HG02610 (cell line): ENCODE measurements at regions not wholly inside any gene's neighbourhood (a gene's known extent, or its start where the extent isn't known, plus 50 kb on each side); places are given as distances from the start of the nearest gene placed in this dataset.
"Not testable (repeated sequence)": the region's sequence is repeated elsewhere in the genome, so short reads cannot be mapped to it uniquely, and the experiment has no call there.

ENCODE experiments used
- ATAC-seq: cut with Tn5 transposase; IDR thresholded peaks from one replicate; pipeline ENCODE4 v1.9.1; 2021; ENCODE audit warnings: mild to moderate bottlenecking, moderate library complexity; ENCODE audit not compliant: unreplicated experiment

- no peak for ATAC-seq
These were observed 102.0 kb downstream of the HNMT start for GRCh38 chr2:138066139-138066806.

DNA sequence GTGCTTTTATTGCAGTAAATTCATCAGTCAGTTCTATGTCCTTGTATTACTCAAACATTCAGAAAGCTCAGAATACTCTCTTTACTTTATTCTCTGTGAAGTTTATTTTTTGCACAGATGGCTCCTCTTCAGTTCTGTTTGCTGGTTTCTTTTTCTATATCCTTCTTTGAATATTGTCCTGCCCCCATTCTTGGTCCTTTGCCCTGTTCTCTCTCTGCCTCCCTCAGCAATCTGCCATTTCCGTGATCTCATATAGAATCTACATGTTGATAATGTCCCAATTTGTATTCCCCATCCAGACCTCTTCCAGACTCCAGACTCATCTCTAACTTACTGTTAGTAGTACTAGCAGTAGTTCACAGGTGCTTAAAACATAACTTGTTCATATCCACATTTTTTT is 102.6 kb downstream of the HNMT start:
- no peak for ATAC-seq

GRCh38 chr2:138068669-138069068 is 104.4 kb downstream of the HNMT start:
- ATAC-seq, result not testable (repeated sequence)

DNA sequence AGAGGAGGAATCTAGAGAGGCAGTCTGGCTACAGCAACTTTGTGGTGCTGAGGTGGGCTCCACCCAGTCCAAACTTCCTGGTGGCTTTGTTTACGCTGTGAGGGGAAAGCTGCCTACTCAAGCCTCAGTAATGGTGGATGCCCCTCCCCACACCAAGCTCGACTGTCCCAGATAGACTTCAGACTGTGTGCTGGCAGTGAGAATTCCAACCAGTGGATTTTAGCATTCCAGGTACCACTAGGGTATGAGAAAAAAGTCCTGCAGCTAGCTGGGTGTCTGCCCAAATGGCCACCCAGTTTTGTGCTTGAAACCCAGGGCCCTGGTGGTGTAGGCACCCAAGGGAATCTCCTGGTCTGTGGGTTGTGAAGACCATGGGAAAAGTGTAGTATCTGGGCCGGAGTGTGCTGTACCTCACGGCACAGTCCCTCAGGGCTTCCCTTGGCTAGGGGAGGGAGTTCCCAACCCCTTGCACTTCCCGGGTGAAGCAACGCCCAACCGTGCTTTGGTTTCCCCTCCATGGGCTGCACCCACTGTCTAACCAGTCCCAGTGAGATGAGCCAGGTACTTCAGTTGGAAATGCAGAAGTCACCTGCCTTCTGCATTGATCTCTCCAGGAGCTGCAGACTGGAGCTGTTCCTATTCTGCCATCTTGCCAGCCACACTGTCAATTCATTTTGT is 106.9 kb downstream of the HNMT start:
- ATAC-seq, result not testable (repeated sequence)

DNA sequence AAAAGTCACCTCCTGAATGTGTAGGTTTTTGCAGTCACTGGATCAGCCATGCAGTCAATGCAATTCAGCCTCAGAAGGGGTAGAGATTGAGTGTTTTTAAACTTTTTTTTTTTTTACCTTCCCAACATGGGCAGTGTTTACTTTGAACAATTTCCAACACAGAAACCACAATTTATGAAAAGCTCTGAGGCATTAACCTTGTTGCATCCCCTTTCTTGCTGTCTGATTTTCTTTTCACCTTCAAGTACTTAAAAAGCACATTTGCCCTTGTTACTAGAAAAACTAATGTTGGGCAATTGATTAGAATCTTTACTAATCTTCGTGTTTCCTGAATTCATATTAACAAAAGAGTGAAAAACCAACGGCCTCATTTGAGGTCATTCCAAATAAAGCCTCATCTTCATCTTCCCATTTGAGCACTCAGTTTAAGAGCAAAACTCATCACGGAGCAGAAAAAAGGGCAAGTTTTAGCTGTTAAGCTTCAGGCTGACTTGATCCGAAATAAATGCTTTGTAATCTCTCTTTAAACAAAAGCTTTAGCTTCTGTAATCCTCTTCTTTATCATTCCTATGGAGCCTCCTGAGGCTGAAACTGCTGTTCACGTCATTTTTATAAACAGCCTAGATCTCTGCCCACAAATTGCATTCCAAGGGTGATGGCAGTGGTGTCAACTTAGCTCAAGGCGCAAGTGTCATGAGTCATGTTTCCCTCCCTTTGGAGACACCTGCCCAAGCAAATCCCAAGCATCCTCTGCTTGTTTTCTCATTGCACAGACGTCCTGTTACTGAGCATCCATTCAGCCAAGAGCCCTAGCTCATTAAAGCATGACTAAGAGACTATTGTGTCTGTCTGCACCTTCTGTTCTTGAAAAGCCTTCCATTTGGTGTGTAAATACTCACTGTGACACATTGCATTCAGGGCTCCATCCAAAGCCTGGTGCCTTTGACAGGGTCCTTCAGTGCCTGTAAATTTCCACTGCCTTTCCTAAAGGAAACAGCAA is 107.7 kb downstream of the HNMT start:
- no peak for ATAC-seq

- ATAC-seq, result no peak
These were observed 113.9 kb downstream of the HNMT start for GRCh38 chr2:138078153-138078552.

GRCh38 chr2:138079976-138080375 is 115.7 kb downstream of the HNMT start:
- no peak for ATAC-seq

DNA sequence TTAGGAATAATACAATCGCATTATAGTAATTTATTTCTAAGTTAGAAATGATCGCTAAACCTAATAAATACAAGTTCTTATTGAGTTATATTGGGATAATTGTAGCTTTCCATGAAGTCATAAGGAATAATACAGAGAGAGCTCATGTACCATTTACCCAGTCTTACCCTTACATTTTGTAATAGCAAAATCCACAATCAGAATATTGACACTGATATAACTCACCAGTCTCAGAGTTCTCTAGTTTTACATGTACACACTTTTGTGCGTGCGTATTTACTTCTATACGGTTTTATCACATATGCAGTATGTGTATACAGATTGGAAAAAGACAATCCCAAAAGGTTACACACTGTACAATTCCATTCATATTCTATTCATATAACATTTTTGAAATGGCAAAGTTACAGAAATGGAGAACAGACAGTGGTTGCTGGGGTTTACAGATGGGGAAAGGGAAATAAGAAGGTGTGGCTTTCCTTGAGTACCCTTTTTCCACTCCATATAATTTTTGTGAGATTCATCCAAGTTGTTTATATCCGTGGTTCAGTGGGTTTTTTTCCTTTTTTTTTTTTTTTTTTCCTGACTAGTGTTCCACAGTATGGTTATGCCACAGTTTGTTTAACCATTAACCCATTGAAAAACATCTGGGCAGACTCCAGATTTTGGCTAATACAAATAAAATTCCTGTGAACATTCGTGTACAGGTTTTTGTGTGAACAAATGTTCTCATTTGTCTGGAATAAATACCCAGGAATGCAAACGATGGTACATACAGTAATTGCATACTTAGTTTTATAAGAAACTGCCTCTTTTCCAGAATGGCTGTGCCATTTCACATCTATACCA is 117.2 kb downstream of the HNMT start:
- ATAC-seq, result no peak

- no peak for ATAC-seq
These were observed 119.9 kb downstream of the HNMT start for GRCh38 chr2:138084206-138084605.

DNA sequence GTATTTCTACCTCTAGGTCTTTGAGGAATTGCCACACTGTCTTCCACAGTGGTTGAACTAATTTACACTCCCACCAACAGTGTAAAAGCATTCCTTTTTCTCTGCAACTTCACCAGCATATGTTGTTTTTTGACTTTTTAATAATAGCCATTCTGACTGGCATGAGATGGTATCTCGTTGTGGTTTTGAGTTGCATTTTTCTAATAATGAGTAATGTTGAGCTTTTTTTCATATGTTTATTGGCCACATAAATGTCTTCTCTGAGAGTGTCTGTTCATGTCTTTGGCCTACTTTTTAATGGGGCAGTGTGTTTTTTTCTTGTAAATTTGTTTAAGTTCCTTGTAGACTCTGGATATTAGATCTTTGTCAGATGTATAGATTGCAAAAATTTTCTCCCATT is 121.2 kb downstream of the HNMT start:
- ATAC-seq, result not testable (repeated sequence)

DNA sequence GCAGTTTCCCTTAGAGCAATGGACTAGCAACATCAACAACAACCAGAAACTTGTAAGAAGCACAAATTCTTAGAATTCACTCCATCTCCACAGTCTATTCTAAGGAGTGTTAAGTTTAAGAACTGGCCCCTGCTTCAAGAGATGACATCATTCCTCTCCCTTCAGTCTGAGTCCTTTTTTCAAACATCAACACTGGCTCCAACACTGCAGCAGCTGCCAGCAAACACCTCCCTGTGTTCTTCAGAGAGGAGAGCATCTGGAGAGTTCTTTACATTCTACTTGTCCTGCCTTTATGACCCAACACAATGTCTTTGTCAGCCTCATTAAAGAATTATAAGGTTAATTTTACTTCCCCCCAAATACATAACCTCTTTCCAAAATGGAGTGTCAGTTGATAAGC is 122.3 kb downstream of the HNMT start:
- no peak for ATAC-seq

DNA sequence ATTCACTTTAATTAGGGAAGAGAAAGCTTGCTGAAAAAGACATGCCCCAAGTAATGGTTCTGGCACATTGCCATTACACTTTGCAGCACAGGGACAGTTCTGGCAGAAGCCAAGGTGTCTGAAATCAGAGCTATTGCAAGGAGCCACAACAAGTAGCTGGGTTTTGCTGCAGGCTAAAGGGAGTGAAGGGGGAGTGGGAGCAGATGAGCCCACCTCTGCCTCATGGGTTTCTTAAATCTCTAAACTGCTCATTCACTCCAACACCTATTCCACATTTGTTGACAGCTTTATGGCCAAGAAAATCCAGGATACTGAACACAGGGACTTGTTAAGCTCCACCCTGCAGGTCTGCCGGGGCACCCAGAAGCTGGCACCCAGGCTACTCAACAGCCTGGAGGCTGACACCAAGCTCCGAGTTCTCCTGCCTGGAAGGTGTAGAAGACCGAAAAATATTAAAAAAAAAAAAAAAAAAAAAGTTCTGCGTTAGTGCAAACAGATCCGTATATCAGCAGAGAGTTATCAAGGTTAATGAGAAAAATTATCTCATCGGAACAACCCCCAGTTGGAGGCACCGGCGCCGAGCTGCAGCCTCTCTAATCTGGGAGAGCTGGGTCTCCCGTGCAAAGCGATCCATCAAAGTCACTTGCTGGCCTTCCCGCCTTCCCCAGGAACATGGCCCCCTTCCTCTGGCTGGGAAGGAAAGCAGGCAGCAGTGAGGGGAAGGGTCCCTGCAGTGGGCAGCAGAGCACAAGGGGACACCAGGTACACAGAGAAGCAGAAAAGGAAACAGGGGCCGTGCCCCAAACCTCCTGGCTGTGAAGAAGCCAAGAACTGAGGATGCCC is 123.7 kb downstream of the HNMT start:
- no peak for ATAC-seq

GRCh38 chr2:138090330-138090729 is 126.1 kb downstream of the HNMT start:
- peak; percentile 85 for ATAC-seq

DNA sequence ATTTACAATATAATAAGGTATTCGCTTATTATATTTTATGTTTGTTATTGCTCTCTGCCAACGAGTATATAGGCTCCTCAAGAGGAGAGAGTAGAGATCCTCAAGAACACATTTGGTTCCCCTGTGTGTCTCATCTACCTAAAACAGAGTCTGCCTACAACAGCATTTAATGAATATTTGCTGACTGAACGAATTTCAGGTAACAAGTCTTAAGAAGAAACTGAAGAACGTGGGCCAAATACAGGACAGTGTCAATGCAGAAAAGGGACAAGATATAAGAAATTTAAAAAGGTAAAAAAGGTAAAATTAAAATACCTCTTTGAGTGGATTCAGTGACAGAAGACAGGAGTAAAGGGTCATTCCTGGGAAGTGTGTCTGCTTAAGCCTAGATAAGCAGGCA is 129.2 kb downstream of the HNMT start:
- no peak for ATAC-seq

DNA sequence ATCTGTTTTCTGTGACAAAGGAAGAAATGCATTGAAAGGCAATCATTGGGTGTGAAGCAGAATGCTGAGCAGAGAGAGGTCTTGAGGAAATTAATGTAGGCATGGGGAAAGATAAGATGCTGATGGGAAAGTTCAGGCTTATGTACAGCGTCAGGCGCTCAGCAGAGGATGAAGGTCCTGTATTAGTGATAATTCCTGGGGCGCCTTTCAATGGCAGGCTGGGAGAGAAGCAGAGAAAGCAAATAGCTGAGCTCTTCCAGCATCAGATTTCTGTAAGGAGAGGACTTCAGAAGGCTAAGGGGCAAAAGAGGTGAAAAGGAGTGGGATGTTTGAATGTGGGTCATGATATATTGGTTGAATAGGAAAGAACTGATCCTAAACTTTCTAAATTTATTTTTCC is 129.8 kb downstream of the HNMT start:
- ATAC-seq, result no peak

DNA sequence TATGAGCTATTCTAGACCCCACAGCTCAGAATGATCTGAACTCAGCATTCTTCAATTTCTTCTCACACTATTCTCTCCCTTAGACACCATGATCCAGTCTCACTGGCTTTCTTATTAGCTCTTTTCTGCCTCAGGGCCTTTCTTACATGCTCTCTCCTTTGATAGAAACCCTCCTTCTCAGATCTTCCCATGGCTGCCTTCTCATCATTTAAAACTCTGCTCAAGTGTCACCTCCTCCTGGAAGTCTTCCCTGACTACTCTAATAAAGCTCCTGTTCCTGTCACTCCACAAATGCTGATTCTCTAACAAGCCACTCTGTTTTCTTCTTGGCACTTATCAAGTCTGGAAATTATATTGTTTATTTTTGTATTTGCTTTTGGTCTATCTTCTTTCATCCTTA is 131.1 kb downstream of the HNMT start:
- ATAC-seq, result no peak

DNA sequence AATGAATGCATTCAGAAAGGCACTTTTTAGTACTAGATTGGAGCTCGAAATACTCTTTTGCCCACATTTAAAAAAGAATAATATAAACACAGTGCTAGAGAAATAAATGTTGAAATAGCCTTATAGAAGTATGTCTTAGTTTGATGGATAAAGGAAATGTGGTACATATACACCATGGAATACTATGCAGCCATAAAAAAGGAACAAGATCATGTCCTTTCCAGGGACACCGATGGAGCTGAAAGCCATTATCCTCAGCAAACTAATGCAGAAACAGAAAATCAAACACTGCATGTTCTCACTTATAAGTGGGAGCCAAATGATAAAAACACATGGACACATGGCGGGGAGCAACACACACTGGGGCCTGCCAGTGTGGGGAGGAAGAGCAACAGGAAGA is 135.0 kb downstream of the HNMT start:
- ATAC-seq, result not testable (repeated sequence)

- no peak for ATAC-seq
These were observed 137.4 kb downstream of the HNMT start for GRCh38 chr2:138101718-138102117.

DNA sequence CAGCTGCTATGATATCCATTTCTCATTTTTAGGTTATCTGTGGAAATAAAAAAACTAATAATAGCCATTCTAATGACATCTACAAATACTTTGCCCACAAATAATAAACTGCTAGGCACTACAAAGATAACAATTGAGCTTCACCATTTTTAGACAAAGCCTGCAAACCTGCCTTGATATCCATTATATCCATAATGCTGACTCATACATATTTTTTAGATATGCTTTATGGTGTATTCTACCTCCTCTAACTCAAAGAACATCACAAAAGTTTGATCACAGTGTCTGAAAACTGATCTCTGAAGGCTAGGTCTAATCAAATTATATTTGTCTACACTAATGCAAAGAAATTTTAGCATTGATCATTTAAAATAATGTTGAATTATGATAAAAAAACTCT is 138.4 kb downstream of the HNMT start:
- no peak for ATAC-seq

DNA sequence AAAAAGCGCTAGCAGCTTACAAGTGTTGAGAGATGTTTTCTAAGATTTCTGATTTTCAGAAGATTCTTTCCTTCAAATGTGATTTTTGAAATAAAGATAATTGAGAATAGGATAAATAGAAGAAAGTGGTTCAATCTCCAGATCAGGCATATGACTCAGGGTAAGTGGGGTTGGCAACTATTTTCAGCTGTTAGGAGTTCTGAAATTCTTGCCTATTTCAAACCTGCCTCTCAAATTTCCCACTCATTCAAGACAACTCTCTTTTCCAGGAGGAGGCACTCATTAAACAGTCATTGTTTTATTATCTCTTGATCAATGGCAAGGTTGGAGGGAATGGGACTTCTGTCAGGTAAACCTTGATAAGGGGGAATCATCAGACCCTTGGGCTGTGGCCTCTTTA is 138.9 kb downstream of the HNMT start:
- no peak for ATAC-seq
